B cell (primary cell): ENCODE measurements at regions not wholly inside any gene's neighbourhood (a gene's known extent, or its start where the extent isn't known, plus 50 kb on each side); places are given as distances from the start of the nearest gene placed in this dataset.

Experiments used
- EZH2 ChIP-seq: IDR thresholded peaks from 2 replicates; pipeline ENCODE4 v1.6.1; 2012; ENCODE audit warnings: borderline replicate concordance, low read depth, mild to moderate bottlenecking, moderate library complexity, low read length; ENCODE audit not compliant: insufficient read depth, poor library complexity, severe bottlenecking
- TF ChIP-seq, protein P1 (sequence below): fragments of 200-600 bp; IDR thresholded peaks from one replicate; pipeline ENCODE4 v1.8.0; 2022; ENCODE audit warnings: antibody characterized with exemption, mild to moderate bottlenecking

DNA sequence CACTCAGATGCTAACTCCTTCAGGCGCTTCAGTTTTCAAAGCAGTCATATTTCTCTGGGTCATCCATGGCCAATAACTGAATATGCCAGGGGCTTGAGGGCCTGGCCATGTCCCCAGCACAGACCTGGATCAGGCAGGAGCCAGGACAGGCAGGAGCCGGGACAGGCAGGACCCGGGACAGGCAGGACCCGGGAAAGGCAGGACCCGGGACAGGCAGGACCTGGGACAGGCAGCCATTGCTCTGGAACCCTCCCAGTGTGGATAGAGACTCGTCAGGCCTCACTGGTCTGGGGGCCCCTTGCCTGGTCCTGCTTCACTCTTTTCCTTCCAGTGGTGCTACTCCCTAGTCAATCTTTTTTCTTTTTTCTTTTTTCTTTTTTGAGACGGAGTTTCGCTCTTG lies 117.5 kb upstream of the TEX51 start:
- TF ChIP-seq, protein P1, sequence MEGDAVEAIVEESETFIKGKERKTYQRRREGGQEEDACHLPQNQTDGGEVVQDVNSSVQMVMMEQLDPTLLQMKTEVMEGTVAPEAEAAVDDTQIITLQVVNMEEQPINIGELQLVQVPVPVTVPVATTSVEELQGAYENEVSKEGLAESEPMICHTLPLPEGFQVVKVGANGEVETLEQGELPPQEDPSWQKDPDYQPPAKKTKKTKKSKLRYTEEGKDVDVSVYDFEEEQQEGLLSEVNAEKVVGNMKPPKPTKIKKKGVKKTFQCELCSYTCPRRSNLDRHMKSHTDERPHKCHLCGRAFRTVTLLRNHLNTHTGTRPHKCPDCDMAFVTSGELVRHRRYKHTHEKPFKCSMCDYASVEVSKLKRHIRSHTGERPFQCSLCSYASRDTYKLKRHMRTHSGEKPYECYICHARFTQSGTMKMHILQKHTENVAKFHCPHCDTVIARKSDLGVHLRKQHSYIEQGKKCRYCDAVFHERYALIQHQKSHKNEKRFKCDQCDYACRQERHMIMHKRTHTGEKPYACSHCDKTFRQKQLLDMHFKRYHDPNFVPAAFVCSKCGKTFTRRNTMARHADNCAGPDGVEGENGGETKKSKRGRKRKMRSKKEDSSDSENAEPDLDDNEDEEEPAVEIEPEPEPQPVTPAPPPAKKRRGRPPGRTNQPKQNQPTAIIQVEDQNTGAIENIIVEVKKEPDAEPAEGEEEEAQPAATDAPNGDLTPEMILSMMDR: no peak
- TF ChIP-seq EZH2: no peak
